Kidney epithelial cell (primary cell): ENCODE measurements at regions not wholly inside any gene's neighbourhood (a gene's known extent, or its start where the extent isn't known, plus 50 kb on each side); places are given as distances from the start of the nearest gene placed in this dataset.
"Not testable (repeated sequence)": the region's sequence is repeated elsewhere in the genome, so short reads cannot be mapped to it uniquely, and the experiment has no call there.

Experiments
- DNase-seq: peaks from one replicate; pipeline ENCODE4 v3.0.0-alpha.2; 2010; ENCODE audit warnings: low read depth
- H3K27me3 ChIP-seq: 2 replicates; pipeline ENCODE4 v1.6.0; 2011; ENCODE audit warnings: low read length; ENCODE audit not compliant: control insufficient read depth, insufficient read depth
- H3K36me3 ChIP-seq: 2 replicates; pipeline ENCODE4 v1.5.1; 2011; ENCODE audit warnings: low read length; ENCODE audit not compliant: control insufficient read depth, insufficient read depth
- H3K4me3 ChIP-seq: 2 replicates; pipeline ENCODE4 v1.5.1; 2011; ENCODE audit warnings: low read depth, mild to moderate bottlenecking, control low read depth, low read length
- TF ChIP-seq, protein P1 (sequence below): IDR thresholded peaks from 2 replicates; pipeline ENCODE4 v1.5.1; 2011; ENCODE audit warnings: mild to moderate bottlenecking, moderate library complexity, low read length, control low read depth, inconsistent platforms; ENCODE audit not compliant: insufficient read depth, poor library complexity, severe bottlenecking

GRCh38 chr4:79588679-79589078 is 180.7 kb upstream of the GK2 start:
- TF ChIP-seq, protein P1, sequence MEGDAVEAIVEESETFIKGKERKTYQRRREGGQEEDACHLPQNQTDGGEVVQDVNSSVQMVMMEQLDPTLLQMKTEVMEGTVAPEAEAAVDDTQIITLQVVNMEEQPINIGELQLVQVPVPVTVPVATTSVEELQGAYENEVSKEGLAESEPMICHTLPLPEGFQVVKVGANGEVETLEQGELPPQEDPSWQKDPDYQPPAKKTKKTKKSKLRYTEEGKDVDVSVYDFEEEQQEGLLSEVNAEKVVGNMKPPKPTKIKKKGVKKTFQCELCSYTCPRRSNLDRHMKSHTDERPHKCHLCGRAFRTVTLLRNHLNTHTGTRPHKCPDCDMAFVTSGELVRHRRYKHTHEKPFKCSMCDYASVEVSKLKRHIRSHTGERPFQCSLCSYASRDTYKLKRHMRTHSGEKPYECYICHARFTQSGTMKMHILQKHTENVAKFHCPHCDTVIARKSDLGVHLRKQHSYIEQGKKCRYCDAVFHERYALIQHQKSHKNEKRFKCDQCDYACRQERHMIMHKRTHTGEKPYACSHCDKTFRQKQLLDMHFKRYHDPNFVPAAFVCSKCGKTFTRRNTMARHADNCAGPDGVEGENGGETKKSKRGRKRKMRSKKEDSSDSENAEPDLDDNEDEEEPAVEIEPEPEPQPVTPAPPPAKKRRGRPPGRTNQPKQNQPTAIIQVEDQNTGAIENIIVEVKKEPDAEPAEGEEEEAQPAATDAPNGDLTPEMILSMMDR: no peak
- H3K27me3 ChIP-seq: no peaks in the 10 kb centered on the region
- H3K4me3 ChIP-seq: no peak overlapping the region
- DNase-seq: no peak
- H3K36me3 ChIP-seq: no peaks in the 10 kb centered on the region

DNA sequence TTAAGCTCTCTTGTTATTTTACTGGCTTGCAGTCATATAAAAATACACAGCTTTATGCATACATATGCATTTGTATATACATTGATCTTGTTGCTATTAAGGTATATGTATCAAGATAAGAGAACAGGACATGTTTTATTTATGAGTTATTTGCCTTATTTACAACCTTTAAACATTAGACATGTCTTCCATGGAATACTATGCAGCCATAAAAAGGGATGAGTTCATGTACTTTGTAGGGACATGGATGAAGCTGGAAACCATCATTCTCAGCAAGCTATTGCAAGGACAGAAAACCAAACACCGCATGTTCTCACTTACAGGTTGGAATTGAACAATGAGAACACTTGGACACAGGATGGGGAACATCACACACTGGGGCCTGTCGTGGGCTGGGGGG is 179.2 kb upstream of the GK2 start:
- DNase-seq, H3K4me3 ChIP-seq, H3K27me3 ChIP-seq, H3K36me3 ChIP-seq: not testable (repeated sequence)

DNA sequence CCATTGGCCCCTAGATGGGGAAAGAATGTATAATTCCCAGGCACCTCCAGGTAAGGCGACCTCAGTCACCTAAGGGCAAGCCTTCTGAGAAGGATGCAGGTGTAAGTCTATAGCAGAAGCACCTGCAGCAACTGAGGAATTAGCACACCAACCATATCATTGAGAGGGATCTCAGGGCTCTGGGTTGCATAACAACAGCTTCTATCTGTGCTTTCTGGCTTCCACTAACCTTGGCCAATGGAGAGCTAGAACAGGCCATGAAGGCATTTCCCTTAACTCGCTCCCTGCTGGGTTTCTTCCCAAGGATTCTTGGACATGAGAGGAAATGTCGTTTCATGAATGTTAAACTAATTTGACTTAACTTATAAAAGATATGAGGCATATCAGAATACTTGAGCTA is 177.8 kb upstream of the GK2 start:
- H3K36me3 ChIP-seq: no peaks in the 10 kb centered on the region
- DNase-seq: no peak
- no peaks in the 10 kb centered on the region for H3K27me3 ChIP-seq
- H3K4me3 ChIP-seq: no peak overlapping the region
- TF ChIP-seq, protein P1: no peak

DNA sequence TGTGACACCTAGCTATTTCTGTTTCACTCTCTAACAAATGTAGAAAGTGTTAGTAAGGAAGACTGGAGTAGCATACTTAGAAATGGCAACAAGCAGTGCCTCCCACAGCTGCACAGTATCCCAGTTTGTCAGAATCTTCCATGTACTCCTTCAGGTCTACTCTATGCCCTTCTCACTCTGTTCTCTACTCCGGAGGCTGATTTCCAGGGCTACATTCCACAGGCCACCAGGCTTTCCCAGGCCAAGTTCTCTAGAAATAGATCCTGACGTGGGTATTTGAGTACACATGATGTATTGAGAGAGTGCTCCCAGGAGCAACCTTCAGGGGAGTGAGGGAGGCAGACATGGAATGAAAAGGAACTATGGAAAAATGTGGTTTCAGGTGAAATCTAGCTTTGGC is 177.3 kb upstream of the GK2 start:
- no peaks in the 10 kb centered on the region for H3K36me3 ChIP-seq
- TF ChIP-seq, protein P1: no peak
- H3K27me3 ChIP-seq: no peaks in the 10 kb centered on the region
- no peak for DNase-seq
- H3K4me3 ChIP-seq: no peak overlapping the region

DNA sequence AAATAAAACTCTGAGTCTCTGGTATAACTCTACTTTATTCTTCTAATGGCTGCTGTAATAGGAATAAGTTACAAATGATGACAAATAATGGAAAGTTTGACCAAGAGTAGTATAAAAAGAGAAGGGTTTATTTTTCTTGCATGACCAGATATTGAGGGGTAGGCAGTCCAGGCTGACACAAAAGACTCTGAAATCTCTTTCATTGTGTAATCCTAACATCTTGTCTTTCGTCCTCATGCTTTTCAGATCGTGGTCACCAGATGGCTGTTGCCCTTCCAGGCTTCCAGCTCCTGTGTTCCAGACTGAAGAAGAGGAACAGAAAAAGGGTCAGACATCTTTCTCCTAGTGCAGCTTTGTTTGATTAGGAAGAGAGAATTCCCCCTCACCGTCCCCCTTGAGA is 176.9 kb upstream of the GK2 start:
- no peak for DNase-seq
- no peaks in the 10 kb centered on the region for H3K36me3 ChIP-seq
- no peak overlapping the region for H3K4me3 ChIP-seq
- TF ChIP-seq, protein P1: no peak
- H3K27me3 ChIP-seq: no peaks in the 10 kb centered on the region

DNA sequence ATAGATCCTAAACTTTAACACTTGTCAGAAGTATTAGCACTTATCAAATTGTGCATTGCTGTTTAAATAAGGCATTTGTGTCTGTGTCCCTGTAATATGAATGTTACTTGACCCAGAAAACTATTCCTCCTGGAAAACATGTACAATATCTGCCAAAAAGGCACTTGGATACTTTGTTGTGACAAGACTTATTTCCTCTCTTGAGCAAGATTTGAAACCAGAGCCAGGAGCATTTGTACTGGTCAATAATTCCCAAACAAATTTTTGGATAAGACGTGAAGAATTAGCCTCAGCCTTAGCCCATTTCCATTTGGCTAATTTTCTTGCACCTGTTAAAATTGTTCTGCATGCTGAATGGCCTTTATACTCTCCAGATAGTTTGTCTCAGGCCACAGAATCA is 176.3 kb upstream of the GK2 start:
- DNase-seq: no peak
- Histone ChIP-seq H3K36me3 (no peaks in the 10 kb centered on the region), H3K4me3 (no peak overlapping the region), H3K27me3 (no peaks in the 10 kb centered on the region)
- TF ChIP-seq, protein P1: no peak
